Brain microvascular endothelial cell (primary cell): ENCODE measurements at regions not wholly inside any gene's neighbourhood (a gene's known extent, or its start where the extent isn't known, plus 50 kb on each side); places are given as distances from the start of the nearest gene placed in this dataset.

ENCODE experiments used
- DNase-seq: peaks from one replicate; pipeline ENCODE4 v3.0.0-alpha.2; 2020
- H3K27ac ChIP-seq: fragments of 250-450 bp; sonication (Bioruptor Pico); 2 replicates; pipeline ENCODE4 v1.5.1; 2020; ENCODE audit warnings: mild to moderate bottlenecking, moderate library complexity
- H3K27me3 ChIP-seq: fragments of 250-450 bp; sonication (Bioruptor Pico); replicated peaks from 2 replicates; pipeline ENCODE4 v1.5.1; 2020; ENCODE audit warnings: mild to moderate bottlenecking
- H3K36me3 ChIP-seq: fragments of 250-450 bp; sonication (Bioruptor Pico); replicated peaks from 2 replicates; pipeline ENCODE4 v1.5.1; 2020; ENCODE audit warnings: mild to moderate bottlenecking
- H3K4me3 ChIP-seq: 2 replicates; pipeline ENCODE4 v1.5.1; 2011; ENCODE audit warnings: low read depth, mild to moderate bottlenecking, control low read depth, low read length, moderate library complexity
- in situ Hi-C: cut with HindIII; loops from 2 replicates; pipeline ENCODE4 v1.10.0; 2017; ENCODE audit warnings: low sequenced_read_pairs, low pct_ligation_motif_present
- TF ChIP-seq, protein P1 (sequence below): IDR thresholded peaks from 2 replicates; pipeline ENCODE4 v1.5.1; 2011; ENCODE audit warnings: low read depth, mild to moderate bottlenecking, moderate library complexity, low read length, control low read depth, inconsistent platforms; ENCODE audit errors: missing control alignments

GRCh38 chr2:111653913-111654312 lies 230.1 kb downstream of the ANAPC1 start:
- in situ Hi-C loops = no loop called here
- no peaks in the 10 kb centered on the region for H3K27me3 ChIP-seq
- no peak overlapping the region for H3K27ac ChIP-seq
- TF ChIP-seq, protein P1, sequence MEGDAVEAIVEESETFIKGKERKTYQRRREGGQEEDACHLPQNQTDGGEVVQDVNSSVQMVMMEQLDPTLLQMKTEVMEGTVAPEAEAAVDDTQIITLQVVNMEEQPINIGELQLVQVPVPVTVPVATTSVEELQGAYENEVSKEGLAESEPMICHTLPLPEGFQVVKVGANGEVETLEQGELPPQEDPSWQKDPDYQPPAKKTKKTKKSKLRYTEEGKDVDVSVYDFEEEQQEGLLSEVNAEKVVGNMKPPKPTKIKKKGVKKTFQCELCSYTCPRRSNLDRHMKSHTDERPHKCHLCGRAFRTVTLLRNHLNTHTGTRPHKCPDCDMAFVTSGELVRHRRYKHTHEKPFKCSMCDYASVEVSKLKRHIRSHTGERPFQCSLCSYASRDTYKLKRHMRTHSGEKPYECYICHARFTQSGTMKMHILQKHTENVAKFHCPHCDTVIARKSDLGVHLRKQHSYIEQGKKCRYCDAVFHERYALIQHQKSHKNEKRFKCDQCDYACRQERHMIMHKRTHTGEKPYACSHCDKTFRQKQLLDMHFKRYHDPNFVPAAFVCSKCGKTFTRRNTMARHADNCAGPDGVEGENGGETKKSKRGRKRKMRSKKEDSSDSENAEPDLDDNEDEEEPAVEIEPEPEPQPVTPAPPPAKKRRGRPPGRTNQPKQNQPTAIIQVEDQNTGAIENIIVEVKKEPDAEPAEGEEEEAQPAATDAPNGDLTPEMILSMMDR = no peak
- H3K36me3 ChIP-seq = no peaks in the 10 kb centered on the region
- H3K4me3 ChIP-seq = no peak overlapping the region
- no peak for DNase-seq

DNA sequence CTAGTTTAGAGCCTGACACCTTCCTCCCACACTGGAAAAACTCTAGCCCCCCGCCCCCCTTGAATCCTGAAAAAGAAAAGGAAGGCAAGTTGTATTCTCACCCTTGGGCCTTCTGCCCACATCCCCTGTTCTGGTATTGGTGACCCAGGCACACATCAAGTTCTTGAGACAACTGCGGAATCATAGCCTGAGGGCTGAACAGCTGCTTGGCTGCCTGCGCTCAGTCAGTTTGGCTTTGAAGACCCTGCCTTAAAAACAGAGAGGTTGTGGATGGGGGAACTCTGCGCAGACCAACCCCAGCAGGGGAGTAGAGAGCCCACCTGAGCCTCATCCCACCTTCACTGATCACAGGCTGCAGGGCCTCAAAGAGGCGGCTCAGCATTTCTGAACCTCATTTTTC lies 229.2 kb downstream of the ANAPC1 start:
- H3K4me3 ChIP-seq = no peak overlapping the region
- in situ Hi-C loops = no loop called here
- H3K27ac ChIP-seq = no peak overlapping the region
- no peaks in the 10 kb centered on the region for H3K27me3 ChIP-seq
- no peak for DNase-seq
- H3K36me3 ChIP-seq = no peaks in the 10 kb centered on the region
- TF ChIP-seq, protein P1 = no peak

DNA sequence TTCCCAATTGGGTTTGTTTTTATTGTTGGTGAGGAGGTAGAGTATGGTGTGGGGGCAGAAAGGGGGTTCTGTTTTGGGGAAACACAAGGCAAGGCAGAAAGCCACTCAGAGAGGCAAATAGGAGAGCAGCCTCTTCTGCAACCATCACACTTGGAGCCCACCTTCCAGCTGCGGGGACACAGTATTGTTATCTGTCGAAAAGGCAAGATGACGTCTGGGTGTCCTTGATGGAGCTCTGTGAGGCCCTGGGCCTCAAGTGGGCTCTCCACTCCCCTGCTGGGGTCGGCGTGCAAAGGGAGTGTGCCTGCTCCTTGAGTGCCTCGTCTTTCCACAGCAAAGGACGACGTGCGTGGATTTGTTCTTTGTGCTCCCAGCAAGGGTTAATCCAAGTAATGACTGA lies 227.6 kb downstream of the ANAPC1 start:
- Histone ChIP-seq H3K36me3 (no peaks in the 10 kb centered on the region), H3K4me3 (no peak overlapping the region), H3K27me3 (no peaks in the 10 kb centered on the region), H3K27ac (no peak overlapping the region)
- DNase-seq = no peak
- in situ Hi-C loops = no loop called here
- TF ChIP-seq, protein P1 = no peak

GRCh38 chr2:111656894-111657293 lies 227.1 kb downstream of the ANAPC1 start:
- H3K4me3 ChIP-seq = no peak overlapping the region
- in situ Hi-C loops = no loop called here
- H3K36me3 ChIP-seq = no peaks in the 10 kb centered on the region
- TF ChIP-seq, protein P1 = no peak
- no peak overlapping the region for H3K27ac ChIP-seq
- no peak for DNase-seq
- no peaks in the 10 kb centered on the region for H3K27me3 ChIP-seq

GRCh38 chr2:111657351-111657975 lies 226.5 kb downstream of the ANAPC1 start:
- no peak overlapping the region for H3K27ac ChIP-seq
- in situ Hi-C loops = no loop called here
- TF ChIP-seq, protein P1 = no peak
- no peak for DNase-seq
- H3K4me3 ChIP-seq = no peak overlapping the region
- H3K27me3 ChIP-seq = no peaks in the 10 kb centered on the region
- H3K36me3 ChIP-seq = no peaks in the 10 kb centered on the region
